Gastrocnemius medialis (tissue), 4 donors: ENCODE measurements at regions not wholly inside any gene's neighbourhood (a gene's known extent, or its start where the extent isn't known, plus 50 kb on each side); places are given as distances from the start of the nearest gene placed in this dataset.

Source experiments
- ATAC-seq, 2 donors: fragments of 150-250 bp; one replicate each; pipeline ENCODE4 v1.9.1; 2016
- DNase-seq, 2 donors: peaks; one replicate each; pipeline ENCODE4 v3.0.0-alpha.2; 2019
- H3K27ac ChIP-seq, 4 donors: fragments of 200-600 bp; sonication (generic); 1 replicate in 1 of 4; 2 replicates in 3 of 4; pipeline ENCODE4 v1.5.1; 2016 to 2018; ENCODE audit warnings: mild to moderate bottlenecking in 2 of 4, moderate library complexity in 1 of 4
- H3K27me3 ChIP-seq, 3 donors: fragments of 200-600 bp; sonication (generic) in 2 of 3; 1 replicate in 1 of 3; 2 replicates in 2 of 3; pipeline versions ENCODE4 v1.5.1 to v1.6.0; 2016 to 2019; ENCODE audit warnings: mild to moderate bottlenecking in 1 of 3, moderate library complexity in 1 of 3
- H3K36me3 ChIP-seq, 2 donors: fragments of 200-600 bp; sonication (generic) in 1 of 2; one replicate each; pipeline ENCODE4 v1.5.1; 2017 to 2018
- H3K4me1 ChIP-seq, 2 donors: fragments of 200-600 bp; sonication (generic) in 1 of 2; one replicate each; pipeline ENCODE4 v1.5.1; 2016 to 2017; ENCODE audit warnings: mild to moderate bottlenecking in 2 of 2
- H3K4me3 ChIP-seq, 4 donors: fragments of 200-600 bp; sonication (generic) in 3 of 4; 1 replicate in 1 of 4; 2 replicates in 3 of 4; pipeline ENCODE4 v1.5.1; 2016 to 2019; ENCODE audit warnings: mild to moderate bottlenecking in 2 of 4
- H3K9me3 ChIP-seq, 3 donors: fragments of 200-600 bp; sonication (generic) in 2 of 3; 1 replicate in 1 of 3; 2 replicates in 2 of 3; pipeline ENCODE4 v1.5.1; 2016 to 2019
- CTCF ChIP-seq, 5 experiments: fragments of 450-650 bp in 3 of 5; fragments of 200-600 bp in 2 of 5; sonication (generic) in 2 of 5; IDR thresholded peaks in 4 of 5; conservative IDR thresholded peaks in 1 of 5; 1 replicate in 4 of 5; 2 replicates in 1 of 5; pipeline ENCODE4 v1.5.1; 2016 to 2019; ENCODE audit warnings: antibody characterized with exemption in 5 of 5, mild to moderate bottlenecking in 3 of 5, moderate library complexity in 3 of 5
- POLR2A ChIP-seq, 2 donors: fragments of 450-650 bp; IDR thresholded peaks; one replicate each; pipeline ENCODE4 v1.6.1; 2017; ENCODE audit warnings: antibody characterized with exemption in 2 of 2, mild to moderate bottlenecking in 2 of 2, moderate library complexity in 2 of 2
- in situ Hi-C, 4 donors: fragments of 200-750 bp; cut with MboI; loops; one replicate each; pipeline versions ENCODE4 v1.15.0 to v1.8.0; 2017; ENCODE audit warnings: low sequenced_read_pairs in 4 of 4
- intact Hi-C: fragments of 100-400 bp; cut with DNase I; formaldehyde crosslinking; loops from one replicate; pipeline ENCODE4 v1.15.1; 2023; ENCODE audit warnings: low total_unique reads

- TF ChIP-seq POLR2A (IDR thresholded peaks at IDR 0.05) (no peak), CTCF (IDR thresholded peaks at IDR 0.05 in 4 of 5, conservative IDR thresholded peaks at IDR 0.05 in 1 of 5) (no peak)
- Histone ChIP-seq H3K4me1 (no peaks in the 10 kb centered on the region), H3K9me3 (no peaks in the 10 kb centered on the region), H3K4me3 (no peak overlapping the region), H3K27ac (no peak overlapping the region), H3K27me3 (no peaks in the 10 kb centered on the region), H3K36me3 (no peaks in the 10 kb centered on the region)
- intact Hi-C loops (no loop called here), in situ Hi-C loops (no loop called here)
- DNase-seq (no peak), ATAC-seq (no peak)
These were observed 548.5 kb downstream of the DTWD2 start for GRCh38 chr5:118439831-118440230.

GRCh38 chr5:118435131-118435530 lies 553.2 kb downstream of the DTWD2 start:
- H3K4me3 ChIP-seq, result no peak overlapping the region
- intact Hi-C loops (no loop called here), in situ Hi-C loops (no loop called here)
- no peaks in the 10 kb centered on the region for H3K36me3 ChIP-seq
- no peaks in the 10 kb centered on the region for H3K9me3 ChIP-seq
- no peak overlapping the region for H3K27ac ChIP-seq
- no peak for TF ChIP-seq CTCF (IDR thresholded peaks at IDR 0.05 in 4 of 5, conservative IDR thresholded peaks at IDR 0.05 in 1 of 5)
- TF ChIP-seq POLR2A (IDR thresholded peaks at IDR 0.05), result no peak
- ATAC-seq (no peak), DNase-seq (no peak)
- no peaks in the 10 kb centered on the region for H3K4me1 ChIP-seq
- H3K27me3 ChIP-seq, result no peaks in the 10 kb centered on the region

- TF ChIP-seq POLR2A (IDR thresholded peaks at IDR 0.05) (no peak), CTCF (IDR thresholded peaks at IDR 0.05 in 4 of 5, conservative IDR thresholded peaks at IDR 0.05 in 1 of 5) (no peak)
- H3K9me3 ChIP-seq, result no peaks in the 10 kb centered on the region
- H3K36me3 ChIP-seq, result no peaks in the 10 kb centered on the region
- H3K27ac ChIP-seq, result no peak overlapping the region
- intact Hi-C loops, result no loop called here
- H3K4me3 ChIP-seq, result no peak overlapping the region
- no peaks in the 10 kb centered on the region for H3K4me1 ChIP-seq
- in situ Hi-C loops, result no loop called here
- no peaks in the 10 kb centered on the region for H3K27me3 ChIP-seq
- no peak for DNase-seq
- ATAC-seq, result no peak
These were observed 553.8 kb downstream of the DTWD2 start for GRCh38 chr5:118434522-118434921.

GRCh38 chr5:118430076-118430475 lies 558.3 kb downstream of the DTWD2 start:
- Histone ChIP-seq H3K27me3 (no peaks in the 10 kb centered on the region), H3K9me3 (no peaks in the 10 kb centered on the region), H3K4me3 (no peak overlapping the region), H3K27ac (no peak overlapping the region), H3K36me3 (no peaks in the 10 kb centered on the region), H3K4me1 (no peaks in the 10 kb centered on the region)
- no peak for ATAC-seq
- in situ Hi-C loops (no loop called here), intact Hi-C loops (no loop called here)
- TF ChIP-seq POLR2A (IDR thresholded peaks at IDR 0.05) (no peak), CTCF (IDR thresholded peaks at IDR 0.05 in 4 of 5, conservative IDR thresholded peaks at IDR 0.05 in 1 of 5) (no peak)
- DNase-seq, result no peak

GRCh38 chr5:118407958-118408357 lies 580.4 kb downstream of the DTWD2 start:
- TF ChIP-seq POLR2A (IDR thresholded peaks at IDR 0.05), result no peak
- H3K27ac ChIP-seq, result no peak overlapping the region
- intact Hi-C loops (no loop called here), in situ Hi-C loops (no loop called here)
- ATAC-seq, result no peak
- no peaks in the 10 kb centered on the region for H3K9me3 ChIP-seq
- DNase-seq, result no peak
- no peak overlapping the region for H3K4me3 ChIP-seq
- H3K36me3 ChIP-seq, result no peaks in the 10 kb centered on the region
- no peaks in the 10 kb centered on the region for H3K4me1 ChIP-seq
- no peaks in the 10 kb centered on the region for H3K27me3 ChIP-seq
